ENCODE measurements at regions not wholly inside any gene's neighbourhood (a gene's known extent, or its start where the extent isn't known, plus 50 kb on each side); places are given as distances from the start of the nearest gene placed in this dataset.

DNA sequence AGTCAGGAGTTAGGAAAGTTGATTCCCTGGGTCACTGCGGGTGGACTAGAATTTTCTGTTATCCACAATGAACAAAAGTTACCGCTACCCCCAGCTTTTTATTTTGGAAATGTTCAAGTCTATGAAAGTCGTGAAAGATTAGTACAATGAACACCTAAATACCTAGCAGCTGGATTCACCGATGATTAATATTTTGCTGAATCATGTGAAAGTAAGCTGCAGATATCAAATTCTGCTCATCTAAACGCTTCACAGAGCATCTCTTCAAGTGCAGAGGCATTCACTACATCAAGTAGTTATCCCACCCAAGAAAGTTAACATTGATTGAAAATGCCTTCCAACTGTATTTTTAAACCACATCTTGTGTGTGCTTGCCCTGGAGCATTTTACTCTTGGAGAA lies 729.0 kb upstream of the NR2F2 start:
- Mint-ChIP-seq H3K4me3 (ENCODE audit: unreplicated experiment) (no peak overlapping the region), H3K27me3 (ENCODE audit: unreplicated experiment) (no peaks in the 10 kb centered on the region), H3K4me1 (ENCODE audit: low read depth, unreplicated experiment) (peaks cover 13% of the 10 kb centered on the region), H3K9me3 (ENCODE audit: unreplicated experiment) (no peaks in the 10 kb centered on the region), H3K27ac (ENCODE audit: unreplicated experiment) (no peak overlapping the region), H3K36me3 (ENCODE audit: unreplicated experiment) (no peaks in the 10 kb centered on the region)
- TF ChIP-seq, protein P1, sequence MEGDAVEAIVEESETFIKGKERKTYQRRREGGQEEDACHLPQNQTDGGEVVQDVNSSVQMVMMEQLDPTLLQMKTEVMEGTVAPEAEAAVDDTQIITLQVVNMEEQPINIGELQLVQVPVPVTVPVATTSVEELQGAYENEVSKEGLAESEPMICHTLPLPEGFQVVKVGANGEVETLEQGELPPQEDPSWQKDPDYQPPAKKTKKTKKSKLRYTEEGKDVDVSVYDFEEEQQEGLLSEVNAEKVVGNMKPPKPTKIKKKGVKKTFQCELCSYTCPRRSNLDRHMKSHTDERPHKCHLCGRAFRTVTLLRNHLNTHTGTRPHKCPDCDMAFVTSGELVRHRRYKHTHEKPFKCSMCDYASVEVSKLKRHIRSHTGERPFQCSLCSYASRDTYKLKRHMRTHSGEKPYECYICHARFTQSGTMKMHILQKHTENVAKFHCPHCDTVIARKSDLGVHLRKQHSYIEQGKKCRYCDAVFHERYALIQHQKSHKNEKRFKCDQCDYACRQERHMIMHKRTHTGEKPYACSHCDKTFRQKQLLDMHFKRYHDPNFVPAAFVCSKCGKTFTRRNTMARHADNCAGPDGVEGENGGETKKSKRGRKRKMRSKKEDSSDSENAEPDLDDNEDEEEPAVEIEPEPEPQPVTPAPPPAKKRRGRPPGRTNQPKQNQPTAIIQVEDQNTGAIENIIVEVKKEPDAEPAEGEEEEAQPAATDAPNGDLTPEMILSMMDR (IDR thresholded peaks at IDR 0.05; ENCODE audit: partially characterized antibody, unreplicated experiment): no peak
- no peak for DNase-seq

DNA sequence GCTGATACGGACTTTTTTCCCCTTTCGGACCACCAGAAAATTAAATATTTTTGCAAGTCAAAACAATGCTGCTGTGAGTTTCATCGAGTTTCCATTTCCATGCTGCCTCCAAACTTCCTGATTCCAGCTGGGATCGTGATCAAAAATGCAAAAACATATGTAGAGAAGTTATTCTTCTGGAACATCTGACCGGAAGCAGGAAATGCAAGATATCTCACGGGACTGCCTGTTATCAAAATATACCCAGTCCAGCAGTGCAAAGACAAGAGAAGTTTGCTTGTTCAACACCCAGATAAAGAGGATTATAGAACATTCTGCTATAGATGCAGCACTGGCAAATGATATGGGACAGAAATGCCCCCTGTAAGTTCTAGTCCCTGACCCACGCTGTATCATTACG lies 726.7 kb upstream of the NR2F2 start:
- no peaks in the 10 kb centered on the region for H3K9me3 Mint-ChIP-seq (ENCODE audit: unreplicated experiment)
- H3K27ac Mint-ChIP-seq (ENCODE audit: unreplicated experiment): no peak overlapping the region
- no peak overlapping the region for H3K4me3 Mint-ChIP-seq (ENCODE audit: unreplicated experiment)
- DNase-seq: no peak
- TF ChIP-seq, protein P1 (IDR thresholded peaks at IDR 0.05; ENCODE audit: partially characterized antibody, unreplicated experiment): no peak
- no peaks in the 10 kb centered on the region for H3K4me1 Mint-ChIP-seq (ENCODE audit: low read depth, unreplicated experiment)
- H3K27me3 Mint-ChIP-seq (ENCODE audit: unreplicated experiment): no peaks in the 10 kb centered on the region
- H3K36me3 Mint-ChIP-seq (ENCODE audit: unreplicated experiment): no peaks in the 10 kb centered on the region

DNA sequence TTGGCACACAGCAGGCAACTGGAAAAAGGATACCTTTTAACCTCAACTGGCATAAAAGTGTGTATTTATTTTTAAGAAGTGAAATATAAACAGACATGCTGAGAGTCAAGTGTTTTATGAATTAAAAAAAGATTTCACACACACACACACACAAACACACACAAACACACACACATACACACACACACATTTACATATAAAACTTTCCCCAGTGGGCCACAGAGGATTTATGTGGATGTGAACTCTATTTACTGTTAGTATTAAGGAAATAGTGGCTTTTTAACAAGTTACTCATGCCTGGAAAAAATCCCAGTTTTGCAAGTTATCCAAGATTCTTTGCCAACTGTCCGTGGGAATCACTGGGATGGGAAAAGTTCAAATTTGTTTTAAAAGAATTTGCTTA lies 725.9 kb upstream of the NR2F2 start:
- no peaks in the 10 kb centered on the region for H3K4me1 Mint-ChIP-seq (ENCODE audit: low read depth, unreplicated experiment)
- H3K27ac Mint-ChIP-seq (ENCODE audit: unreplicated experiment): no peak overlapping the region
- no peak for DNase-seq
- TF ChIP-seq, protein P1 (IDR thresholded peaks at IDR 0.05; ENCODE audit: partially characterized antibody, unreplicated experiment): no peak
- no peaks in the 10 kb centered on the region for H3K36me3 Mint-ChIP-seq (ENCODE audit: unreplicated experiment)
- no peak overlapping the region for H3K4me3 Mint-ChIP-seq (ENCODE audit: unreplicated experiment)
- H3K9me3 Mint-ChIP-seq (ENCODE audit: unreplicated experiment): no peaks in the 10 kb centered on the region
- H3K27me3 Mint-ChIP-seq (ENCODE audit: unreplicated experiment): no peaks in the 10 kb centered on the region

DNA sequence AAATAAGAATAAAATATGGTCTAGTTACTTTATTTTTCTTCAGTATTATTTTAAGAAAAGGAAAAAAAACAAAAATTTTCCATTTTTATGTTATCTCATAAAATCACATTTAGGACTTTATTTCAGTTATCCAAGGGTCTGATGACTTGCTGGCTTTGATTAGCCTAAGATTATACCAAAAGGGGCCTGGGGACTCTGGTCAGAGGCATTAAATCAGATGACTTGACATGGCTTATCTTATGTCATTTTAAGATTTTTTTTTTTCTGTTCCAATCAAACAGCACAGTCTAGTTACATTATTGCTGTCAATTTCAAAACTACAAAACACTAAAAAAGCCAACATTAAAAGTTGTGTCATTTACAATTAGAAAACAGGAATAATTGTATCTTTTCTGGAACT lies 725.4 kb upstream of the NR2F2 start:
- no peak for DNase-seq
- no peaks in the 10 kb centered on the region for H3K4me1 Mint-ChIP-seq (ENCODE audit: low read depth, unreplicated experiment)

DNA sequence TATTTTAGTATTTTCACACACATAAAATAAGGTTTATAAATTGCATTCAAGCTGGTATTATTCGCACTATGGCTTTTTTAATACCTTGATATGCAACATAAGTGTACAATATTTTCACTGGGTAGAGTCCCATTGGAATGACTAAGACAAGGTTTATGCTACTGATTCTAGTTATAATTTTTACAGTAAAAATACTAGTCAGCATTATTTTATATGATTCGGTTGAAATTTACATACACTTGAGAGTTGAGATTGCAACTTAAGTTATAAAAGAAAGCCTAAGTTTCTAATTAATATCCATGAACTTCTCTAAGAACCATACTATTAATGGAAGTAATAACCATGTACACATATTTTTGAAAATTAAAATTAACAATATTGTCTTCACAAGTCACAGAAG lies 723.9 kb upstream of the NR2F2 start:
- no peak overlapping the region for H3K4me3 Mint-ChIP-seq (ENCODE audit: unreplicated experiment)
- H3K27ac Mint-ChIP-seq (ENCODE audit: unreplicated experiment): no peak overlapping the region
- no peaks in the 10 kb centered on the region for H3K27me3 Mint-ChIP-seq (ENCODE audit: unreplicated experiment)
- no peak for DNase-seq
- H3K9me3 Mint-ChIP-seq (ENCODE audit: unreplicated experiment): no peaks in the 10 kb centered on the region
- no peaks in the 10 kb centered on the region for H3K4me1 Mint-ChIP-seq (ENCODE audit: low read depth, unreplicated experiment)
- TF ChIP-seq, protein P1 (IDR thresholded peaks at IDR 0.05; ENCODE audit: partially characterized antibody, unreplicated experiment): no peak
- no peaks in the 10 kb centered on the region for H3K36me3 Mint-ChIP-seq (ENCODE audit: unreplicated experiment)

More for the DNA sequence above, 725.4 kb upstream of the NR2F2 start:
- Mint-ChIP-seq H3K27ac (ENCODE audit: unreplicated experiment) (no peak overlapping the region), H3K9me3 (ENCODE audit: unreplicated experiment) (no peaks in the 10 kb centered on the region), H3K4me3 (ENCODE audit: unreplicated experiment) (no peak overlapping the region), H3K27me3 (ENCODE audit: unreplicated experiment) (no peaks in the 10 kb centered on the region), H3K36me3 (ENCODE audit: unreplicated experiment) (no peaks in the 10 kb centered on the region)
- TF ChIP-seq, protein P1 (IDR thresholded peaks at IDR 0.05; ENCODE audit: partially characterized antibody, unreplicated experiment): no peak

Measured in glutamatergic neuron (in vitro differentiated cells).